SIG-M5 treated with dmso at 0.1 percent for 504 hours (cell line): ENCODE measurements at regions not wholly inside any gene's neighbourhood (a gene's known extent, or its start where the extent isn't known, plus 50 kb on each side); places are given as distances from the start of the nearest gene placed in this dataset.

Experiments
- DNase-seq: peaks from one replicate; lab custom pipeline; 2025; ENCODE audit not compliant: unreplicated experiment; lab: John Stamatoyannopoulos, UW

DNA sequence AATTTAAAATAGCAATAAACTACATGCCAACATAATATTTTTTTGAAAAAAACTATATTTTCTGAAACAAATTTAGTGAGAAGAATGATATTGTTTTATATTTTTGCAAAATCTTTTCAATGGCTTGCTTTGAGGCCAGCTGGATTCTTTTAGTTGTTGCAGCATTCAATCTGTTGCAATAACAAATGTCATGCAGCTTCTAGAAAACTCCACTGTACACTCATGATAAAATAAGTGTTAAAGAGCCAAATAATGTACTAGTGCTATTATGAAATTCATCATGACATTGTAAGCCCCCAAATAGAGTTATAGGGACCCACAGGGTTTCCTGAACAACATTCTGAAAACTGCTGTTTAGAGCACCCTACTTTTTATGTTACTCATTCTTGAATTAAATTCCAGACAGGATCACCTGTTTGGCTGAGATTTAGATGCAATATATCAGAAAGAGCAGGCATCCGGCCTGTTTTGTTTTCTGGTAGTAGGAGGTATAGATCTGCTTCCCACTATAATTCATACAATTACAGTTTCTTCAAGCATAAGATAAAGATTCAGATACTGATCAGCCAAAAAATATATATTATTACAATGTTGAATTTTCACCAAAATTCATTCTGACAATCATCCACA is 703.0 kb upstream of the ZNF385D start:
- no peak for DNase-seq

GRCh38 chr3:22469995-22470394 is 719.0 kb upstream of the ZNF385D start:
- DNase-seq, result no peak

- no peak for DNase-seq
Observed at GRCh38 chr3:22471557-22471956, 720.5 kb upstream of the ZNF385D start.

GRCh38 chr3:22474706-22475445 is 723.9 kb upstream of the ZNF385D start:
- no peak for DNase-seq

- DNase-seq, result no peak
Observed at GRCh38 chr3:22475665-22476240, 724.7 kb upstream of the ZNF385D start.

- no peak for DNase-seq
Observed at GRCh38 chr3:22476976-22477375, 726.0 kb upstream of the ZNF385D start.

DNA sequence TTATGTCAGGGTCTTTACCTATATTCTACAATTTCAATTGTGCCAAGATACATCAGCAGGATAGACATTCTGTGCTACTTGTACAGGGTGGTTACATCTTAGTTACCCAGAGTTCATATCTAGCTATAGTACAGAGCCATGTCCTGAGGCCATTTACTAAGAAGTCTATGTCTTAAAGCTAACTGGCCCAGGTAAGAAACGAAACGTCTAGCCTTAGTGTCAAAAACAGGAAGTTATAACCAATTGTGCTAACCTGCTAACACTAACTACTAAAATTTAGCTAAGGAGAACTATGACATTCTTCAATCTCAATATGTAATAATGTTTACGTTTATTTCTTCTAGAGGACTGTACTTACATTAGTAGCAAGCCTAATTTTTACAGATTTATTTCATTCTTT is 717.2 kb upstream of the UBE2E2 start:
- no peak for DNase-seq

- no peak for DNase-seq
Observed at GRCh38 chr3:22490747-22491146, 712.4 kb upstream of the UBE2E2 start.

GRCh38 chr3:22491344-22491743 is 711.8 kb upstream of the UBE2E2 start:
- DNase-seq, result no peak

- no peak for DNase-seq
Observed at GRCh38 chr3:22492342-22492741, 710.8 kb upstream of the UBE2E2 start.

DNA sequence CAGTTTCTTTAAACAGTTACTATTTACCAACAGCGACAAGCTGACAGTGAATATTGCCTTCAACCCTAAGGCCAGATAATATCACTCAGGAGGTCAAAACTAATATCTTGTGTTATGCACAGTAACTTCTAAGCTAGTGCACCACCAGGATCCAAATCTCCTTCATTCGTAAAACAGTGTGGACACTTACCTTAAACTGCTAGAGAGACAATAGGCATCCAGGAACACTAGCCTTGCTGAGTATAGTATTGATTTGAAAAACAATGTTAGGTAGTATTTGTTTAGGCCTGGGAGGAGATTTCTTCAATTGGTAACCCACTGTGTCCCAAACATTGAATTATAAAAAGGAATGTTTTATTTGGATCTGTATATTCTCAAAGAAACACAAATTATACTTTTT is 707.9 kb upstream of the UBE2E2 start:
- DNase-seq, result no peak

- no peak for DNase-seq
Observed at GRCh38 chr3:22495791-22496190, 707.3 kb upstream of the UBE2E2 start.

GRCh38 chr3:22496641-22497040 is 706.5 kb upstream of the UBE2E2 start:
- DNase-seq, result no peak

DNA sequence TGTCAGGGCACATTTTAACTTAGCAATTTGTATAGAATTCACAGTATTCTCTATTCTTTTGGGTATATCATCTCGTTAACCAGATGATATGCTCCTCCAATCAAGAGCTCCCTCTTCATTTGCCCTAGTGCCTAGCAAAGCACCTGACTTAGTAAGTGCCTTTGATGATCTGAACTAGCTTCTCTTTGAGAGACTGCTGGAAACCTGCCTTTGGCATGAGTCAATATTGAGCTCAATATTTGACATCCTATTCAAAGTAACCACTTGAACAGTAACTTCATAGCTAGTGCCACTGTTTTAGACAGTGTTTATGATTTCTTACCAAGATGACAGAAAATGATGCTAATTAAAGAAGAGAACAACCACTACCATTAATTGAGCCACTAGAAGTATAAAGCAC is 696.3 kb upstream of the UBE2E2 start:
- DNase-seq, result no peak

DNA sequence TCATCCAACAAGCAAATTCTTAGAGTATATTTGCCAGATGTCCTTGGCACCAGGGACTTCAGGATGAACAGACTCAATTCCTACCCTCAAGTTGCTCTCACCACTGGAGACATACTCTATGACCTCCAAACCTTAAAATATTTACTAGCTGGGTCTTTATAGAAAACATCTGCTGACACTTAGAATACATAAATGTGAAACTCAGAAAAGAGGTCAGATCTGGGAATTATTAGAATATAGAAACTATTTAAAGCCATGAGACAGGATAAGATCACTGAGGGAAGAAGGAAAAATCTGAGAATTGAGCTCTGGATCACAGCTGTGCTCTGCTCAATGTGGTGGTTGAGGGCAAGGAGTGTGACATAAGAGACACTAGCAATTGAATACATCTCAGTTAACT is 695.4 kb upstream of the UBE2E2 start:
- DNase-seq, result no peak

GRCh38 chr3:22523925-22524324 is 679.2 kb upstream of the UBE2E2 start:
- no peak for DNase-seq

DNA sequence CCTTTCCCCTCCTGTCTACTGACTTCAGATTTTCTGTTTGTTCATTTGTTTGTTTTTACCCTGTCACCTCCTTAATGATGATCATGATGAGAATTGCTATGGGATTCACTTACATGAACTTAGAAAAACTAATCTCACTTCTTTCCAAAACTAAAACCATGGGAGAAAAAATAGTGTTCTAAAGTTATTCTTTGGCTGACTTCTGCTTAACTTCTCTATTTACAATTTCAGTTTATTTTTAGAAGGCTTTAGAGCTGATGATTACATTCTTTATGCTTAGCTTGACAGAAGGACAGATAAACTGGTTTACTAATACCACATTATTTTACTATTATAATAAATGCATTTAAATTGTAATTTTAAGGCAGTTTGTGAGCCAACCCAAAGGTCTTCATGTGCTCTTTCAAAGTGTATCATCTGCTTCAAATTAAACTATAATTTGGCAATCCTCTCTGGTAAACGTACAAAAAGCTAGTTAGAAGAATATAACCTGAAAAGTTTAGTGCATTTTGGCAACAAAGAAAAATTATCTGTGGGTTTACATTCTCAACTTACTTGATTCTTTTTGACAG is 676.8 kb upstream of the UBE2E2 start:
- DNase-seq, result no peak

- DNase-seq, result no peak
Observed at GRCh38 chr3:22536541-22536940, 666.6 kb upstream of the UBE2E2 start.

DNA sequence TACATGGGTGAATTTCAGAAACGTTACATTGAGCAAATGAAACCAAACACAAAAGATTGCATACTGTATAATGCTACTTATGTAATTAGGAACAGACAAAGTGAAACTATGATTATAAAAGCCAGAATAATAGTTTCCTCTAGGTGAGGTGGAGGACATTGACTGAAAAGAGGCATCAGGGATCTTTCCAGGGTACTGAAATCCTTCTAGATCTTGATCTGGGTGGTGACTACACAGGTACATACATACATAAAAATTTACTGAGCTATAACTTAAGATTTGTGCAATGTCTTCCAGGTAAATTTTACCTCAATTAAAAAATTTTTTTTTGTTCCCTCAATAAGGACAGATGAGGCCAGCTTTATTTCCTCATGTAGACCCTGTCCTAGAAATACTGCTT is 665.6 kb upstream of the UBE2E2 start:
- DNase-seq, result no peak

GRCh38 chr3:22542311-22542710 is 660.8 kb upstream of the UBE2E2 start:
- no peak for DNase-seq

- DNase-seq, result no peak
Observed at GRCh38 chr3:22555753-22556435, 647.2 kb upstream of the UBE2E2 start.

GRCh38 chr3:22565393-22565792 is 637.7 kb upstream of the UBE2E2 start:
- DNase-seq, result no peak
